ENCODE measurements at regions not wholly inside any gene's neighbourhood (a gene's known extent, or its start where the extent isn't known, plus 50 kb on each side); places are given as distances from the start of the nearest gene placed in this dataset.

- H3K27ac ChIP-seq, result no peak overlapping the region
- TF ChIP-seq ZFX (IDR thresholded peaks at IDR 0.05; ENCODE audit: borderline replicate concordance), result no peak
- TF ChIP-seq, protein P1, sequence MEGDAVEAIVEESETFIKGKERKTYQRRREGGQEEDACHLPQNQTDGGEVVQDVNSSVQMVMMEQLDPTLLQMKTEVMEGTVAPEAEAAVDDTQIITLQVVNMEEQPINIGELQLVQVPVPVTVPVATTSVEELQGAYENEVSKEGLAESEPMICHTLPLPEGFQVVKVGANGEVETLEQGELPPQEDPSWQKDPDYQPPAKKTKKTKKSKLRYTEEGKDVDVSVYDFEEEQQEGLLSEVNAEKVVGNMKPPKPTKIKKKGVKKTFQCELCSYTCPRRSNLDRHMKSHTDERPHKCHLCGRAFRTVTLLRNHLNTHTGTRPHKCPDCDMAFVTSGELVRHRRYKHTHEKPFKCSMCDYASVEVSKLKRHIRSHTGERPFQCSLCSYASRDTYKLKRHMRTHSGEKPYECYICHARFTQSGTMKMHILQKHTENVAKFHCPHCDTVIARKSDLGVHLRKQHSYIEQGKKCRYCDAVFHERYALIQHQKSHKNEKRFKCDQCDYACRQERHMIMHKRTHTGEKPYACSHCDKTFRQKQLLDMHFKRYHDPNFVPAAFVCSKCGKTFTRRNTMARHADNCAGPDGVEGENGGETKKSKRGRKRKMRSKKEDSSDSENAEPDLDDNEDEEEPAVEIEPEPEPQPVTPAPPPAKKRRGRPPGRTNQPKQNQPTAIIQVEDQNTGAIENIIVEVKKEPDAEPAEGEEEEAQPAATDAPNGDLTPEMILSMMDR (IDR thresholded peaks at IDR 0.05), result no peak
These were observed 536.9 kb upstream of the ADGRL4 start for GRCh38 chr1:79543394-79543793.

- TF ChIP-seq, protein P1 (IDR thresholded peaks at IDR 0.05), result no peak
- TF ChIP-seq ZFX (IDR thresholded peaks at IDR 0.05; ENCODE audit: borderline replicate concordance), result no peak
These were observed 532.5 kb upstream of the ADGRL4 start for GRCh38 chr1:79539001-79539400.

DNA sequence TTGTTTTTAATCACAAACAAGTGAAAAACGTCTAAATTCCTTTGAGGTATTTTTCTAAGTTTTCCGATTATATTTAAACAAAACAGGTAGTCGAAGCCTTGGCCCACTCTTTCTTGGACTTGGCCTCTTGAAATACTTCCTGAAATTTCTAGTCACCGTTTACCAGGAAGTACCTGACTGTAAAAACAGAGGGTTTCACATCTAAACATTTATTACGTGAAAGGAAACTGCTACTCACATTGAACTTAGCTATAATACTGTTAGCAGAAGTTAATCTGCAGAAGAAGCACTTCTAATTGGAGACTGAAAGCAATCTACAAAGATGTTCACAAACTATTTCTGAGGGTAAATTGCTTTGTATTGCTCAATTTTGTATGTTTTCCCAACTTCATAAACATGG lies 526.0 kb upstream of the ADGRL4 start:
- H3K27ac ChIP-seq, result no peak overlapping the region
- TF ChIP-seq, protein P1 (IDR thresholded peaks at IDR 0.05), result no peak
- TF ChIP-seq ZFX (IDR thresholded peaks at IDR 0.05; ENCODE audit: borderline replicate concordance), result no peak

More at GRCh38 chr1:79539001-79539400, 532.5 kb upstream of the ADGRL4 start:
- H3K27ac ChIP-seq, result no peak overlapping the region

DNA sequence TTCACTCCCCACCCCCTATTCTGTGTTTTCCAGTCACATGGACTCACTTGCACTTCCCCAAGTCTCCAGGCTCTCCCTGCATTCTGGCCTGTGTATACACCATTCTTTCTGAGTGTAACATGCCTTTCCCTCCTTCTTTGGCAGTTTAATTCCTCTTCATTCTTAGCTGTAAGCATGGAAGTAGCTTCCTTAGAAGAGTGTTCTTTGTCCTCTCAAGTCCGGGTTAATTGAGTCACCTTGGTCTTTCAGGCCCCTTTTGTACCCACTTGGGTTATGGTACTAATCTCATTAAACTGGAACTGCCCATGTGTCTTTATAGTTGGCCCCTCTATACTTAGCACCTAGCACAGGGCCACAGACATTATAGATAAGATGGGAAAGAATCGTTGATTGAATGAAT lies 525.3 kb upstream of the ADGRL4 start:
- TF ChIP-seq, protein P1 (IDR thresholded peaks at IDR 0.05), result no peak
- no peak for TF ChIP-seq ZFX (IDR thresholded peaks at IDR 0.05; ENCODE audit: borderline replicate concordance)
- H3K27ac ChIP-seq, result no peak overlapping the region

DNA sequence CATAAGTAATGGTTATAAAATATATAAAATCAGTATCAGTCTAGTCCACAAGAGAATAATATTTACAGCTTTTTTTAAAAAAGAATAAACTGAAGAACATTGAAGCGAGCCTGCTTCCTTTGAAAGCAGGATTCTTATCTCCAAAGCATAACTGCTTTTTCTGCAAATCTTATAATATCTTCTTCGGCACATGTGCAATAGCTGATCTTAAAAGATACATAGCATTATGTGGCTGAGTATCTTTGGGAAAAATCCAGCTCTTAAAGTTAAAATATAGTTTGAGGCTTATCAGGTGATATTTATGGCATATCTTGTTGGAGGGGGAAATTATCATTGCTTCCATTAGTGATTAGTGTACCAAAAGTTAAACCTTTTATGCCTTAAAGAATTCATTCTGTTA lies 523.9 kb upstream of the ADGRL4 start:
- TF ChIP-seq ZFX (IDR thresholded peaks at IDR 0.05; ENCODE audit: borderline replicate concordance), result no peak
- TF ChIP-seq, protein P1 (IDR thresholded peaks at IDR 0.05), result no peak

GRCh38 chr1:79530055-79530454 lies 523.5 kb upstream of the ADGRL4 start:
- TF ChIP-seq, protein P1 (IDR thresholded peaks at IDR 0.05), result no peak
- TF ChIP-seq ZFX (IDR thresholded peaks at IDR 0.05; ENCODE audit: borderline replicate concordance), result no peak
- H3K27ac ChIP-seq, result no peak overlapping the region

More for the DNA sequence above, 523.9 kb upstream of the ADGRL4 start:
- H3K27ac ChIP-seq, result no peak overlapping the region

- no peak overlapping the region for H3K27ac ChIP-seq
- TF ChIP-seq, protein P1 (IDR thresholded peaks at IDR 0.05), result no peak
- TF ChIP-seq ZFX (IDR thresholded peaks at IDR 0.05; ENCODE audit: borderline replicate concordance), result no peak
These were observed 517.6 kb upstream of the ADGRL4 start for GRCh38 chr1:79524126-79524525.
